GM23248 (cell line): ENCODE measurements at regions not wholly inside any gene's neighbourhood (a gene's known extent, or its start where the extent isn't known, plus 50 kb on each side); places are given as distances from the start of the nearest gene placed in this dataset.

ENCODE experiments used
- EZH2 ChIP-seq: fragments of 200-600 bp; sonication (generic); IDR thresholded peaks from 2 replicates; pipeline ENCODE4 v1.6.1; 2018; ENCODE audit warnings: antibody characterized with exemption, mild to moderate bottlenecking; ENCODE audit not compliant: insufficient read depth, poor library complexity, severe bottlenecking
- EZH2phosphoT487 ChIP-seq: fragments of 200-600 bp; sonication (generic); IDR thresholded peaks from 2 replicates; pipeline ENCODE4 v1.6.1; 2018; ENCODE audit warnings: antibody characterized with exemption, moderate library complexity, mild to moderate bottlenecking, low read depth; ENCODE audit not compliant: insufficient read depth

- TF ChIP-seq EZH2 (no peak), EZH2phosphoT487 (no peak)
Measured at GRCh38 chr15:81774309-81774708, 271.5 kb downstream of the MEX3B start.
